ENCODE measurements at regions not wholly inside any gene's neighbourhood (a gene's known extent, or its start where the extent isn't known, plus 50 kb on each side); places are given as distances from the start of the nearest gene placed in this dataset.

- POLR2A ChIA-PET, result no interaction called here
- 80% methylated on average over 1 of the region's 3 CpGs for WGBS (ENCODE audit: insufficient coverage)
- no peaks in the 10 kb centered on the region for H3K4me1 Mint-ChIP-seq
These were observed 371.4 kb upstream of the FAM241A start for GRCh38 chr4:111773858-111774257.

More at GRCh38 chr4:111773858-111774257, 371.4 kb upstream of the FAM241A start:
- H3K9ac ChIP-seq (ENCODE audit: low read length), result no peak overlapping the region
- Mint-ChIP-seq H3K4me3 (no peak overlapping the region), H3K27ac (no peak overlapping the region), H3K27me3 (peaks cover 3% of the 10 kb centered on the region), H3K9me3 (ENCODE audit: insufficient read depth) (no peaks in the 10 kb centered on the region)
- TF ChIP-seq EZH2 (IDR thresholded peaks at IDR 0.05; ENCODE audit: borderline replicate concordance, insufficient read depth, low read depth, low read length, poor library complexity, severe bottlenecking) (no peak), CTCF (IDR thresholded peaks at IDR 0.05) (no peak)
- no peak for DNase-seq
- H2AFZ ChIP-seq (ENCODE audit: insufficient read depth, low read depth, low read length, poor library complexity, severe bottlenecking), result no peak overlapping the region
- no peaks in the 10 kb centered on the region for H3K4me1 ChIP-seq (ENCODE audit: control insufficient read depth in 2 of 2, insufficient read depth in 2 of 2, low read length in 2 of 2)
- peaks cover 0 to 2% (median 0%) of the 10 kb centered on the region in 4 experiments for H3K27me3 ChIP-seq (replicated peaks in 1 of 4; ENCODE audit: control extremely low read depth in 1 of 4, control insufficient read depth in 3 of 4, insufficient read depth in 4 of 4, low read length in 3 of 4)
- no peaks in the 10 kb centered on the region for H3K36me3 ChIP-seq (replicated peaks in 1 of 2; ENCODE audit: control extremely low read depth in 1 of 2, control insufficient read depth in 1 of 2, extremely low read depth in 1 of 2, insufficient read depth in 2 of 2, low read length in 1 of 2)
- H3K4me3 ChIP-seq (ENCODE audit: control extremely low read depth in 1 of 5, extremely low read depth in 1 of 5, insufficient read depth in 1 of 5, low read depth in 2 of 5, low read length in 4 of 5), result no peak overlapping the region
- peaks cover 0 to 5% (median 0%) of the 10 kb centered on the region in 3 donors for H3K9me3 ChIP-seq (ENCODE audit: control extremely low read depth in 1 of 3, control insufficient read depth in 2 of 3, insufficient read depth in 1 of 3, low read length in 2 of 3)
- H4K20me1 ChIP-seq (ENCODE audit: control insufficient read depth, insufficient read depth, low read length, poor library complexity, severe bottlenecking), result no peaks in the 10 kb centered on the region
- CTCF ChIA-PET, result no interaction called here
- no peak for ATAC-seq (ENCODE audit: low read depth)
- intact Hi-C loops (cut with micrococcal nuclease), result no loop called here
- no peak overlapping the region for H3K27ac ChIP-seq (ENCODE audit: low read length in 2 of 2)
- no peaks in the 10 kb centered on the region for H3K79me2 ChIP-seq (ENCODE audit: control insufficient read depth, insufficient read depth, low read length)
- no peak overlapping the region for H3K4me2 ChIP-seq (replicated peaks; ENCODE audit: low read depth, low read length, poor library complexity, severe bottlenecking)

All from B cell (primary cell).